ENCODE measurements at regions not wholly inside any gene's neighbourhood (a gene's known extent, or its start where the extent isn't known, plus 50 kb on each side); places are given as distances from the start of the nearest gene placed in this dataset.
"Not testable (repeated sequence)": the region's sequence is repeated elsewhere in the genome, so short reads cannot be mapped to it uniquely, and the experiment has no call there.

DNA sequence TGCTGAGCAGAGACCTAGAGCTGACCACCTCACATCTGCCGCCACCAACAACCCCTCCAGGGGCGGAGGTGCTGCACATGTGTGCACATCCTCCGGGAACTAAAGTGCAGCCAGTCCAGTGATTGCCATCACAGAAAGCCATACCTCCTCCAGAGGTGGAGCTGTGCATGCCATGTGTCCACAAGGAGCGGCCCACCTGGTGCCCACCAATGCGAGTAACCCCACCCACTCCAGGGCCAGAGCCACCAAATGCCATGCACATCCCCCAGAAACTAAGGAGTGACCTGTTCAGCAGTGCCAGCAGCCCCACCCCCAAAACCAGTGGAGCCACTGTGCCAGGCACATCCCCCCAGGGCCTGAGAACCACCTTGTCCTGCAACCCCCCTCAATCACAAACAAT lies 557.9 kb downstream of the UQCRFS1 start:
- no peak for DNase-seq

DNA sequence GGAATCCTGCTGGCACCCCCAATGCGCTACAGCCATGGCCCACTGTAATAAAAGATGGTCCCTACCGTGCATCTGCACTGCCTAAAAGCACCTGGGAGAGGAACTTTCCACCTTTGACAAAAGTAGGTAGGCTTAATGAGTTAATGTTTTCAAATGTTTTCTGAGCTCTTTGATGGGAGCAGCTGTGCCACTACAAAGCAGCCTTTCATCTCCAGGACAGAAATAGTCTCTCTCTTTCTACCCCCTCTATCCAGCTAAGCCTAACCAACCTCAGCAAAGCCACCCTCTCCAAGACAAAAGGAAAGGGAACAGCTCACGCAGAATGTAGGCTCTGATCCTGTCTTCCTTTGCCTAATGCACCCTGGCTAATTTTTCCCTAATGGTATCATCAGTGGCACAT lies 560.2 kb downstream of the UQCRFS1 start:
- no peak for DNase-seq

DNA sequence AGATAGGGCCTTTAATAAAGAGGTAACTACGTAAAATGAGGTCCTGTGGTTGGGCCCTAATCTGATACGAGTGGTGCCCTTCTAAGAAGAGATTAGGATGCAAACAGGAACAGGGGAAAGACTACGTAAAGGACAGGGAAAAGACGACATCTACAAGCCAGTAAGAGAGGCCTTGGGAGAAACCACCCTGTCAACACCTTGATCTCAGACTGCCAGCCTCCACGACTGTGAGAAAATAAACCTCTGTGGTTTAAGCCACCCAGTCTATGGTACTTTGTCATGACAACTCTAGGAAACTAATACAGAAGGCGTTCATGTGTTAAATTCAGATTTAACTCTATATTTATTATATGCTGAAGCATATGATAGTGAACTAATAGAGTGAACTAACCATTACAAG lies 566.3 kb downstream of the UQCRFS1 start:
- DNase-seq: no peak

DNA sequence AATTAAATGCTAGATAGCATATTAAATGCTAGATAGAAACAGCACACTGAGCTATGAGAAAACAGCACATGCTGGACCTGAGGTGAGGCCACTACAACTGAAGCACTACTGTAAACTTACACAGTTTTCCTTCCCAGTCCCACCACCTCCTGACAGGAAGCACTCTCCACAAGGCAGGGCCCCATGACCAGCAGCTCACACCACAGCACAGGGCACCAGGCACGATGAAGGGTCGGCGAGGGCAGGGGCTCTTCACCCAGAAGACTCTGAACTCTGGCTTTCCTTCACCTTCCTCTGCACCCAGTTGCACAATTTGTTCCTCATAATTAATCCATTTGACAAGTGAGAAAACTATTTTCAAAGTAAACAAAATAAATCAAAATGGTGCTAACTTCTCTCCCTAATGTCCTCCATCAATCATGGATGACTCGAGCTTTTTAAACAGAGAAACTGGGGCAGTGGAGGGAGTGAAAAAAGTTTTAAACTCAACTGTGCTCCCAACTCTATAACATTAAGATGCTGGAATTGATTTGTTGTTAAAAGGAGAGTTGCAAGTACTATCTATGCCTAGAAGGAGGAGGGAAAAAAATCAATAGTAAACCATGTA lies 568.7 kb downstream of the UQCRFS1 start:
- DNase-seq: no peak

DNA sequence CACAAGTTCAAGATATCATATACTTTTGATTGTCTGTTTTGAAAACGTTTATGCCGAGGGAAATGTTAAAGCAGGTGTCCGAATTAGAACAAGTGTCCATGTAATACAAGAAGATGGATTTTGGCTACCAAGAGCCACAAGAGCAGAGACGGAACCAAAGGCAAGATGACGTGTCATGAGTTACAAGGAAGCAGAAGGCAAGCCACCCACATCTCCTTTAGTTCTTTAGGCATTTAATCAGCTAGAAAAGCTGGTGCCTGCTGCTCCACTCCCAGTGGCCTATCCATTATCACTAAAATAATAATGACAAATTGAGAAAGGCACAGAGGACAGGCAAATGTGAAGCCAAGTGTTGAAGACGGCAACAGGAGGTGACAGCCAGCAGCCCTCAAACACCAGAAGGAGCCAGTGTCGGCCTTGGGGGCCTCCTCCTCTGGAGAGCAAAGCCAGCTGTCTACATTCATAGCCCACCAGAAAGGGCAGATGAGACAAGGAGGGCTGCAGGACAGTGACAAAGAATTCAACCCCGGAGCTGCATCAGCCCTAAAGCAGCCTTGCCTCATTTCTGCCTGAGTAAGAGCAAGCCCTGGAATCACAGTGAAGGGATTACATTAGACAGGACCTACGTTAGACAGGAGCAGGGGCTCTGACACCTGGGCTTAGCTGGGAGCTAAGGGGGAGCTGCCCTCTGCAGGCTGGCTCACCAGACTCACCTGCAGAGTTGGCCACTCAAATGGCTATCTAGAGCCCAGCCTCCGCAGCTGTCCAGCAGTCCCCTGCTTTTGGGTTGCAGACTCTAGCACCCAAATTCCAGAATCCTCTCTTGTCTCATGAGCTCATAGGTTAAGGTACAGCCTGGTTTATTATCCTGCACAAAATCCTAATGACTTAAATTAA lies 569.9 kb downstream of the UQCRFS1 start:
- DNase-seq: no peak

DNA sequence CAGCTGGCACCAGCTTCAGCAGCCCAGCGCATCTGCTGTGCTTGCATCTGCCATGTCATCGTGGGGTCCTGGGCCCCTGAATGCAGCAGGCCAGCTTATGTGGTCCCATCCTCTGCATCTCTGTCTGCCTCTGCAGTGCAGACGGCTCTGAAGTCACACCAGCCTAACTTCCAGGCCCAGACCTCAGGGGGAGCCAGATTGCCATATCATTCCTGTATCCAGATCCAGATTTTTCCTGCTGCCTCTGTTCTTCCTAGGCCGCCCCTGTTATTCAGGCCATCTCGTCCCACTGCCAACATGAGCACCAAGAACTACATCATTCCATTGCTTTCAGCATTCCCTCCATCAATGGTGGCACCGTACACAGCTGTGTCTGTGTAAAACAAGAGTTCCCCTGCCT lies 571.6 kb downstream of the UQCRFS1 start:
- no peak for DNase-seq

DNA sequence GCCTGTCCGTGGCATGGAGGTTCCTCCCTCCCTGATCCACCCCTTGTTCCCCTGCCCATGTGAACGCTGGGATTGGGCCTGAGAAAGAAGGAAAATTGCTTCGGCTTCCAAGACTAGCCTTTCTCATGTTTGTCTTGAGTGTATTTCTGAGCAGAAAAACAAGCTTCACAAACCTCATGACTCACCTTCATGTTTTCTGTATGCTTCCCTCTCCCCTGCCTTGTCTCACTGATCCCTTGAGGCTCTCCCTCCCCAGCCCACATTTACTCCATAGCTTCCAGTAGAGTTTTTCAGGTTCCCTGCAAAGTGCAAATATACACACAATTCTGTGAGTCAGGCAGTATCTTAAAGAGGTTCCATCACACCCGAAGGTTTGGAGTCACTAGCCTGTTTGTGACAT lies 572.4 kb downstream of the UQCRFS1 start:
- DNase-seq: no peak

DNA sequence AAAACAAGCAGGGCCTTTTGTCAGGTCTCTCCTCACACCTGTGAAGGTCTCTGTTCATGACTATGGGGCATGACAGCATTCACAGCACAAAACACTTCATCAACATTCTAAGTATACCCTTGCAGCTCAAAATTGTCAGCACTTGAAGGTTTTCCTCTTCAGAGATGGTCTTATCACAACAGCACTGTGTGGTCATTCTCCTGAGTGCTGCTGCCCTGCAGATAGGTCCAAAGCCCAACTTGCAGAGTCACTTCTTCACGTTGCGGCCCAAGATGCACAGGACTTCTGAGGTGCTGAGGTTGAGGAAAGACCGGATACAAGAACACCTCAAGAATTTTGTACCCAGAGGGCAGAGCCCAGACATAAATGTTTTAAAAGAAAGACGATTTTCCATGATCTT lies 574.5 kb downstream of the UQCRFS1 start:
- no peak for DNase-seq

DNA sequence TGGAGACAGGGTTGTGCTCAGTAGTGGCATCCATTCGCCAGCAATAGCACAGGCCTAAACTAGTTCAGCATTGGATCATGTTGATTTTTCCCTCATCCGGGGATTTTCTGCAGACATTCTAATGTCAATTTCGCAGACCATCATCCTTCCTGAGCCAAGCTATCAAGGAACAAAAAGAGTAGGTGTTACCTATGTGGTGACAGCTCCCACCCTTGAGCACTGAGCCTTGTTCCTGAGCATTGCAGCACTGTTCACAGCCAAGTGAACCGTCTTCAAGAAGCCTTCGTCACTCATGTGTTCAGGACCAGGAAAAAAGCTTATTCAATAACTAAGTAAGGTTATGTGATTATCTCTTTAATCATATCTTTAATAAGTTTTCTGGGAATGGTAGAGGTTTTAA lies 576.2 kb downstream of the UQCRFS1 start:
- DNase-seq: no peak

DNA sequence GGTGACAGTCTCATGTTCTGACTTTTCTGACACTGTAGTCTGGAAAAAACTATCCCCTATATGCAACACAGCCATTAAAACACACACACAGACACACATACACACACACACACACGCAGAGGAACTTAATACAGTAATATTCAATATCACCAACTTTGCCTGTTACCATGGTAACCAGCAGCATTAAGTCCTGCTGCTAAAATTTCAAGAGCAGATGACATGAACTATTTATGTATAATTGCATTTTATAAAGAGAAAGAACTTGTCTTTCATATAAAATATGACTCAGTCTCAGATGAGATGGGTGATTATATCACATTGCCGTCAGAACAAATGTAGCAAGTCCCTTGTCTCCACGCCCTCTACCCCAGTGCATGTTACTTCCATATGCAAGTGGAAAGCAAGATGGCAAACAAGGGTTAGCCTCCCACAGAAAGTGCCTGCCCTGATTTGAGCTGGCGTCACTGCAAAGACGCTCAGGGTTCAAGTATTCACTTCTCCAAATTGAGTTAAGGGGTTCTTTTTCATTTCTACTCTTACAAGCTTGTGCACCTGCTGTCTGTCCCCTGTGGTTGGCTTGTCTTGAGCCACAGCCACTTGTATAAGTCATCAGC lies 576.8 kb downstream of the UQCRFS1 start:
- DNase-seq: no peak

DNA sequence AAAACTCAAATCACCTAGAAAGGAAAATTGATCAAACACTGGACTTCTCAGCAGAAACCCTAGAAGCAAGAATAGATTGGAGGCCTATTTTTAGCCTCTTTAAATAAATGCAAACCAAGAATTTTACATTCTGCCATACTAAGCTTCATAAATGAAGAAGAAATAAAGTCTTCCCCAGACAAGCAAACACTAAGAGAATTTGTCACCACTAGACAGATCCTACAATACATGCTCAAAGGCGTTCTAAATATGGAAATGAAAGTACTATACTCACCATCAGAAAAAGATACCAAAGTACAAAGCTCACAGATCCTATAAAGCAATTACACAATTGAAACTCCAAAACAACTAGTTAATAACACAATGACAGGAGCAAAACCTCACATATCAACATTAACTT lies 578.1 kb downstream of the UQCRFS1 start:
- no peak for DNase-seq

DNA sequence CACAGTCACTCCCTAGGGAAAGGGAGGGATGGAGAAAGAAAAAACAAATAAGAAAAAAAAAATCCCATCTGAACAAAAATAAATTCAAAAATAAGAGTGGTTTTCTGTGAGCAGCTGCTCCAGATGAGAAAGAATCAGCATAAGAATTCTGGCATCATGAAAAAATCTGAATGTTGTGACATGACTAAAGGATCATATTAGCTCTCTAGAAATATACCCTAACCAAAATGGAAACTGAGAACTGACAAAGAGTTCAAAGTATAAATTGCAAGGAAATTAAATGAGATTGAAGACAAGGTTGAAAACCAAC lies 579.0 kb downstream of the UQCRFS1 start:
- no peak for DNase-seq

DNA sequence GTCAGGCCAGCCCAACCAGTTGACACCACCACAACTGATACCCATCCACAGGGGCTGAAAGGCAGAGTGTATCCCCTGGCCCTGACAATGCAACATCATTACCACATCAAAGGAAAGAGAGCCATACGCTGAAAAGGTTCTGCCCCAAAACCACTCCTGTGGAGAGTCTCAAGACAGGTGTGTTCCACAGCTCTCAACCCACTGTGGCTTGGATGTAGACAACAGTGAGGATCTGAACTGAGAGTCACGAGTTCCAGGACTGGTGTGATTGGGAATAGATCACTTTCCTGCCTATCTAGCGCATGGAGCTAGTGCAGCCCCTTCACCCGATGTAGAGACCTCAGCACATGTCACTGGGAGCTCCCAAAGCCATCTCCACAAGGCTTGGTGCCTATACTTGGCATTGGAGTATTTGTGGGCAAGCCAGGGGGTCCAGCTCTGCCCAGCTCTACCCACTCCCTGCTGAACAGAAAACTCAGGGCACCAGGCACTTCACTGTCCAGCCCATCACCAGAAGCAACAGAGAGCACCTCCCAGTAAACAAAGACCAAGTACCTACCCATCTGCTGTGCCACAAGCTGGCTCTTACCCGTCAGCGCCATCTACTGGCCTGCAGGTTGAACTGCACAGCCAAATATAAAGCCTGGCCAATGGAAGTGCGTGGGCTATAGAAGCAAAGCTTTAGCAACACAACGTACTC lies 579.5 kb downstream of the UQCRFS1 start:
- DNase-seq: peak in 1 of 2 experiments; percentile 7

DNA sequence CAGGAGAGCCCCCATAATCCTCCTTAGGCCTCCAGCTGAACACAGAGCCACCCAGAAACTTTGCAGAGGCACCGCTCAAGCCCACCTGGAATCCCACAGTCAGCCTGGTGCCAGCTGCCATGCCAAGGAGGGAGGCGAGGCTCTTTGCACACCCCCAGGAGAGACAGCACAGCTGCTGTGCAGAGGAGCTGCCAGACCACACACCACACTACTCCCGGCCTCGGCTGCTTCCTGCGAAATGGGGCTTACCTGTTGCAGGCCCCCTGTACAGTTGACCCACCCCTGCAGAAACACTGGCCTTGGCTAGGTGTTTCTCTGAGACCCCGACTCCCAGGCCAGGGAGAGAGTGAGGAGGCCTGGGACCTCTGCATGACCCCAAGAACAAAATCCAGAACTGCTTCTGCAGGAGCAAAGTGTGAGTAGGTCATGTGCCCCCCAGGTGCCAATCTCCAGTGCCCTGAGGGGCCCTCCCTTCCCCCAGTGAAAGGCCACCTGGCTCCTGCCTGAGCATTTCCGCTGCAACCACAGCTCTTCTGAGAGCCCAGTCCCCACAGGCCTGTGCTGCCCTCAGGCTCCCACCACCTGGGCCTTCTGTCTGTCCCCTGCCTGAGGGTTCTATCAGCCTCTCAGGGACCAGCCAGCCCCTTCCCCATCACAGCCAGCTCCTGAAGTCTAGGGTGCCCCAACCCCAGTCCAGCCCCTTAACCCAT lies 580.4 kb downstream of the UQCRFS1 start:
- DNase-seq: no peak

DNA sequence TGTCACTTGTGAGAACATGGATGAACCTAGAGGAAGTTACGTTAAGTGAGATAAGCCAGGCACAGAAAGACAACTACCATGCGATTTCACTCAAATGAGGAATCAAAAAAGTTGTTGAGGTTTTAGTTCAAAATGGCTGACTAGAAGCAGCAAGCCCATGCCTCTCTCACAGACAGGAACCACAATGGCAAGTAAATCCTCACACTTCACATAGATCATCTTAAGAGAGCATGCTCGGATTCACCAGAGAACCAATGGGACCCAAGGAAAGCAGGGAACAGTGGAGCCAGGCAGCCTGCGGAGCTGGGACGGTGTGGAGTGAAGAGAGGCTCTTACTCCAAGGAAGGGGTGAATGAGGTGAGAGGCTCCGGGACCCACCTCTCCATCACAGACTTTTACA lies 581.0 kb downstream of the UQCRFS1 start:
- no peak for DNase-seq

DNA sequence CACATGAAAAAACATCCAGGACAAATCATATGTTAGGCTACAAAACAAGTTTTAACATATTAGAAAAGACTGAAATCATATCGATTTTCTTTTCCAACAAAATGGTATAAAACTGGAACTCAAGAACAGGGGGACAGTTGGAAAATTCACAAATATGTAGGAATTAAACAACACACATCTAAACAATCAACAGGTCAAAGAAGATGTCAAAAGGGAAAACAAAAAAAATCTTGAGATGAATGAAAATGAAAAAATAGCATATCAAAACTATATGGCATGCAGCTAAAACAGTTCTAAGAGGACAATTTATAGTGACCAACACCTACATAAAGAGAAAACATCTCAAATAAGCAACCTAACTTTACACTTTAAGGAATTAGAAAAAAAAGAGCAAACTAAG lies 585.3 kb downstream of the UQCRFS1 start:
- no peak for DNase-seq

DNA sequence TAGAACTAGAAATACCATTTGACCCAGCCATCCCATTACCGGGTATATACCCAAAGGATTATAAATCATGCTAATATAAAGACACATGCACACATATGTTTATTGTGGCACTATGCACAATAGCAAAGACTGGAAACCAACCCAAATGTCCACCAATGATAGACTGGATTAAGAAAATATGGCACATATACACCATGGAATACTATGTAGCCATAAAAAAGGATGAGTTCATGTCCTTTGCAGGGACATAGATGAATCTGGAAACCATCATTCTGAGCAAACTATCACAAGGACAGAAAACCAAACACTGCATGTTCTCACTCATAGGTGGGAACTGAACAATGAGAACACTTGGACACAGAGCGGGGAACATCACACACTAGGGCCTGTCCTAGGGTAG lies 586.5 kb downstream of the UQCRFS1 start:
- not testable (repeated sequence) for DNase-seq

DNA sequence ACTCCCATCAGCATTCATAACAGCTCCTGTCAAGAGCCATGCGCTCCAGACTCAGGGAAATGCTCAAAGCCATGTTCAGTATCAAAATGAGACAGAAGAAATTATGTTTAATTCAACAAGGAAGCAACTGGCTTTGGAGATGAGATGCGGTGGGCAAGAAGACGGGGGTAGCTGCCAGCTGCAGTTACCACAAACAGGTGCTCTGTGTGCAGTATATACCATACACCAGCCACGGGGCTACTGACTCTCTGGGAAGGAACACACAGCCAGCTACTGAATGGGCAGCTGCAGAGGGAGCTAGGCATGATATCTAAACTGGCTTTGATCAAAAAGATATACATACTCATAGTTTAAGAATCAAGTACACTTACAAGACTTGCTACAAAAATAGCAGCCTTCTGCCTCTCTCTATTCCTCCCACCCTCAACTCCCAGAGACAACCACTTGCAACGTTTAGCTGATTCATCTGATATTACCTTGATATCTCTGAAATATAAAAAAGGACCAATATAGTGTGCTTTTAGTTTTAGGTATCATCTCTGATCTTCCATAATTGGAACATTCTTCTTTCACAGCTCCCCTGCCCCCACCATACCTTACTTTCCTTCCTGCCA lies 593.0 kb downstream of the UQCRFS1 start:
- DNase-seq: no peak

DNA sequence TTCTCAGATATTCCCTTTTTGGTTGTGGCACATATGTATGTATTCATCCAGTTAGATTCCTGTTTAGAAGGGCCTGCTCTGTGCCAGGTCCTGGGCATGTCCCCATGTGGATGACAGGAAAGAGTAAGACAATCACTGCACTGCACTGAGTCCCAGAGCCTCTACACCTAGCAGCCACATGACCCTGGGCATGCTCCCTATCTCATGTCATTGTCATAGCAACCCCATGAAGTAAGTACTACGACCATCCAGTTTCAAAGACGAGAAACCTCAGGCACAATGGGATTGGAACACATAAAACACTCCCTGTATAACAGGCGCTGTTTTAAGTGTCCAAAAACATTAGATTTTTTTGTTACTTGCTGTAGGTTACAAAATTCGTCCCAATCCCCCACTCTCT lies 594.4 kb downstream of the UQCRFS1 start:
- no peak for DNase-seq

DNA sequence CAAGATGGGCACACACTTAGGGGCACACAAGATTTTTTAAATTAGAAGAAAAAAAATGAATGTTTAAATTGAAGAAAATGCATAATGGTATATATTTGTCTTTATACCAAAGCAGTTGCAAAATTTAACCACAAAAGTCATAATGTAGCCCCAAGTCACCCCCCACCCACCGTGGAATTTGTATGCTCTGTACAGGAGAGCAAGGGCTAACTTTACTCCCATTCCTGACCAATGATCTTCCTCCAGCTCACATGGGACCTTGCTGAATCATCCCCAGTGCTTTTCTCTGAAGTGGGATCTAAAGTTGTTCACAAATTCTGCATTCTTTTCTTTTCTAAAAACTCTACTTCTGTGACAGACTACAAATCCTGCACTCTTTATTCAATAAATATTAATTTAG lies 597.0 kb downstream of the UQCRFS1 start:
- no peak for DNase-seq

DNA sequence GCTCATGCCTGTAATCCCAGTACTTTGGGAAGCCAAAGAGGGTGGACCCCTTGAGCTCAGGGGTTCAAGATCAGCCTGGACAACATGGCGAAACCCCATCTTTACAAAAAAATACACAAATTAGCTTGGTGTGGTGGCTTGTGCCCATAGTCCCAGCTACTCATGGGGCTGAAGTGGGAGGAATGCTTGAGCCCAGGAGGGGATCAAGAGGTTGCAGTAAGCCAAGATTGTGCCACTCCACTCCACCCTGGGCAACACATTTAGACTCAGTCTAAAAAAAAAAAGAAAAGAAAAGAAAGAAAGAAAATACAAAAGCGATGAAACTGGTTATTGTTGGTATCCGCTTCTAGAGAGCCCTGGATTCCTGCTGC lies 597.4 kb downstream of the UQCRFS1 start:
- DNase-seq: no peak

DNA sequence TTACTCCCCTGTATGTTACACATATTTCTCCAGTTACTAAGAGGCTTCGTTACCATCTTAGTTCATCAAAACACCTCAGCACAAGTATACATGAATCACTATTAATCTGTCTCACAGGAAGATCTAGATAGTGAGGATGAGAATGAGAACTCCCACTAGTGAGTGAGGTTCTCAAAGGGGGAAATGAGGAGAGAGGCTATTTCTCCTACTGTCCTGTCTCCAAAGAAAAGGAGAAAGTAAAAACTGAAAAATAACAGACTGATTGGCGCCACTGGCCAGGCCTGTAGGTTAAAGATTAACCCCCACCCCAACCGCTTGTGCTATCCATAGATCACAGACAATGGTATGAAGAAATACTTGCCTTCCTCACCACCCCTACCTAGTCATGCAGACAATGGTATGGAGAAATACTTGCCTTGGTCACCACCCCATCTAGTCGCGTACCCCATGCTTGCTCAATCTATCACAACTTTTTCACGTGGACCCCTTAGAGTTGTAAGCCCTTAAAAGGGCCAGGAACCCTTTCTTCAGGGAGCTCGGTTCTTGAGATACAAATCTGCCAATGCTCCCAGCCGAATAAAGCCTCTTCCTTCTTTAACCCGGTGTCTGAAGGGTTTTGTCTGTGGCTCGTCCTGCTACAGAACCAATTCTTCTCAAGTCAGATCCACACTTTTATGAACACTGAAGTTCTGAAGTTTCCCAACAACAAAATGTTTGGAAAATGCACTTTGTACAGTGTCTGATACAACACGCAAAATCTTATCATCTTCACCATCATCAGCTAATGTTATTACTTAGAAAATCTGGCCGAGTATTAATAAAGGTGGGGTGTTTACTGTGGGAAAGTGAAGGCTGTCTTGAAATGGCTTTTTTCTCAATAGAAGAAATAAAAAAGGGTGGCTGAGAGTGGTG lies 598.1 kb downstream of the UQCRFS1 start:
- DNase-seq: no peak
